Endothelial cell of umbilical vein (primary cell): ENCODE measurements at regions not wholly inside any gene's neighbourhood (a gene's known extent, or its start where the extent isn't known, plus 50 kb on each side); places are given as distances from the start of the nearest gene placed in this dataset.

ENCODE experiments used
- BruUV-seq: library from RNA; stranded (reverse); fragments of 400-500 nt; replicated peaks from 2 replicates; lab custom pipeline; 2021; lab: Mats Ljungman, UMichigan
- CTCF ChIA-PET: fragments of 300-600, 350-600 bp; sonication (Branson Sonifier 250); formaldehyde crosslinking; loops from one replicate; lab custom pipeline; 2021; ENCODE audit warnings: antibody characterized with exemption, inconsistent platforms; lab: Charles Lee
- POLR2A ChIA-PET: fragments of 300-600, 350-600 bp; sonication (Branson Sonifier 250); formaldehyde crosslinking; loops from one replicate; lab custom pipeline; 2021; ENCODE audit warnings: antibody characterized with exemption, inconsistent platforms; lab: Charles Lee
- DNase-seq: peaks from one replicate; pipeline ENCODE4 v3.0.0-alpha.2; 2011; ENCODE audit warnings: low read depth, low spot score
- FAIRE-seq: peaks from 2 replicates; lab custom pipeline; 2011; peaks lifted over from hg19 to GRCh38; lab: Jason Lieb, UNC
- H2AFZ ChIP-seq: 2 replicates; pipeline ENCODE4 v1.6.0; 2012; ENCODE audit warnings: low read depth, low read length, control low read depth, inconsistent platforms
- H3K27ac ChIP-seq: 2 replicates; pipeline ENCODE4 v1.5.1; 2011; ENCODE audit warnings: low read depth, mild to moderate bottlenecking, control low read depth, low read length, moderate library complexity; ENCODE audit not compliant: insufficient read depth
- H3K27me3 ChIP-seq, 2 experiments: 2 replicates each; pipeline versions ENCODE4 v1.6.0 to v1.6.1; 2011; ENCODE audit warnings: low read length in 2 of 2, mixed read lengths in 1 of 2; ENCODE audit not compliant: control insufficient read depth in 2 of 2, insufficient read depth in 2 of 2
- H3K36me3 ChIP-seq, 2 experiments: 2 replicates in 1 of 2; 3 replicates in 1 of 2; pipeline ENCODE4 v1.5.1; 2011; ENCODE audit warnings: low read length in 2 of 2, mild to moderate bottlenecking in 1 of 2, moderate library complexity in 1 of 2; ENCODE audit not compliant: control insufficient read depth in 2 of 2, insufficient read depth in 2 of 2; ENCODE audit errors: extremely low read depth in 1 of 2
- H3K4me1 ChIP-seq: 3 replicates; pipeline ENCODE4 v1.5.1; 2011; ENCODE audit warnings: mild to moderate bottlenecking, low read length; ENCODE audit not compliant: control insufficient read depth, insufficient read depth; ENCODE audit errors: extremely low read depth
- H3K4me2 ChIP-seq: 2 replicates; pipeline ENCODE4 v1.6.1; 2011; ENCODE audit warnings: low read length, control low read depth, mixed read lengths; ENCODE audit not compliant: insufficient read depth
- H3K4me3 ChIP-seq, 3 experiments: fragments of 200-600 bp in 1 of 3; sonication (generic), shearing (Covaris generic) in 1 of 3; replicated peaks in 1 of 3; 2 replicates each; pipeline ENCODE4 v1.5.1; 2011 to 2016; ENCODE audit warnings: control low read depth in 3 of 3, low read length in 3 of 3, mild to moderate bottlenecking in 2 of 3, inconsistent platforms in 1 of 3, low read depth in 1 of 3, moderate library complexity in 1 of 3; ENCODE audit not compliant: insufficient read depth in 1 of 3
- H3K79me2 ChIP-seq: 2 replicates; pipeline ENCODE4 v1.6.0; 2012; ENCODE audit warnings: low read length, inconsistent platforms; ENCODE audit not compliant: control insufficient read depth, insufficient read depth
- H3K9ac ChIP-seq: replicated peaks from 2 replicates; pipeline ENCODE3; 2011; ENCODE audit warnings: low read length, control low read depth; ENCODE audit not compliant: insufficient read depth; ENCODE audit errors: extremely low read depth
- H3K9me1 ChIP-seq: replicated peaks from 3 replicates; pipeline ENCODE4 v1.6.0; 2011; ENCODE audit warnings: mild to moderate bottlenecking, low read length; ENCODE audit not compliant: control insufficient read depth, insufficient read depth; ENCODE audit errors: extremely low read depth
- H3K9me3 ChIP-seq: replicated peaks from 2 replicates; pipeline ENCODE4 v1.5.1; 2012; ENCODE audit warnings: low read length, inconsistent platforms; ENCODE audit not compliant: control insufficient read depth, insufficient read depth
- H4K20me1 ChIP-seq: replicated peaks from 2 replicates; pipeline ENCODE3; 2011; ENCODE audit warnings: mild to moderate bottlenecking, low read length; ENCODE audit not compliant: control insufficient read depth, insufficient read depth; ENCODE audit errors: extremely low read depth
- EZH2 ChIP-seq: IDR thresholded peaks from 2 replicates; pipeline ENCODE4 v1.6.1; 2012; ENCODE audit warnings: borderline replicate concordance, low read depth, mild to moderate bottlenecking, moderate library complexity, low read length, inconsistent platforms; ENCODE audit not compliant: severe bottlenecking
- FOS ChIP-seq: IDR thresholded peaks from 2 replicates; pipeline ENCODE4 v1.6.1; 2011; ENCODE audit warnings: mild to moderate bottlenecking, low read length, moderate library complexity, borderline replicate concordance; ENCODE audit not compliant: insufficient read depth
- GATA2 ChIP-seq: IDR thresholded peaks from 2 replicates; pipeline ENCODE4 v1.7.0; 2011; ENCODE audit warnings: low read depth, mild to moderate bottlenecking, moderate library complexity, mixed read lengths, low read length; ENCODE audit not compliant: insufficient read length, insufficient read depth
- MYC ChIP-seq: IDR thresholded peaks from one replicate; pipeline ENCODE4 v1.6.1; 2011; ENCODE audit warnings: mild to moderate bottlenecking, low read depth, low read length
- dilution Hi-C: fragments of 300-500 bp; cut with MboI; formaldehyde crosslinking; loops from one replicate; pipeline ENCODE4 v1.15.0; 2019; ENCODE audit warnings: low sequenced_read_pairs; ENCODE audit not compliant: extremely low pct_ligation_motif_present
- intact Hi-C: fragments of 100-400 bp; cut with micrococcal nuclease; formaldehyde crosslinking; loops from one replicate; pipeline ENCODE4 v1.10.0; 2022
- TF ChIP-seq, protein P1 (sequence below), 2 donors: IDR thresholded peaks; 1 replicate in 1 of 2; 2 replicates in 1 of 2; pipeline ENCODE4 v1.5.1; 2011; ENCODE audit warnings: low read length in 2 of 2, mild to moderate bottlenecking in 2 of 2, moderate library complexity in 2 of 2, control low read depth in 1 of 2, inconsistent platforms in 1 of 2, low read depth in 1 of 2; ENCODE audit not compliant: insufficient read depth in 1 of 2; ENCODE audit errors: extremely low read depth in 1 of 2

DNA sequence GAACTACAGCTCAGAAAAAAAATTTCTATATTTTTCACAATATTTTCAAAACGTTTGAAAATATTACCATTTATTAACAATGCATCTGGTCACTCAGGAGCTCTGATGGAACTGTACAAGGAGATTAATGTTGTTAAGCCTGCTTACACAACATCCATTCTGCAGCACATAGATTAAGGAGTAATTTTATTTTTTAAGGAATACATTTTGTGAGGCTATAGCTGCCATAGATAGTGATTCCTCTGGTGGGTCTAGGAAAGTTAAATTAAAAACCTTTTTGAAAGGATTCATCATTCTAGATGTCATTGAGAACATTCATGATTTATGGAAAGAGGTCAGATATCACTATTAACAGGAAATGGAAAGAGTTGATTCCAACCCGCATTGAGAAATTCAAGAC, 196.9 kb downstream of the C3orf38 start:
- BruUV-seq: no TSS peak
- POLR2A ChIA-PET: no interaction called here
- Histone ChIP-seq H3K9ac (no peak overlapping the region), H3K4me2 (no peak overlapping the region), H3K4me3 (no peak overlapping the region), H3K9me1 (no peaks in the 10 kb centered on the region), H3K4me1 (no peaks in the 10 kb centered on the region), H3K27ac (no peak overlapping the region), H3K36me3 (no peaks in the 10 kb centered on the region), H4K20me1 (no peaks in the 10 kb centered on the region), H2AFZ (no peak overlapping the region), H3K79me2 (no peaks in the 10 kb centered on the region), H3K9me3 (no peaks in the 10 kb centered on the region), H3K27me3 (no peaks in the 10 kb centered on the region)
- dilution Hi-C loops: no loop called here
- intact Hi-C loops: no loop called here
- DNase-seq (no peak), FAIRE-seq (no peak)
- TF ChIP-seq EZH2 (no peak), GATA2 (no peak), MYC (no peak)
- TF ChIP-seq, protein P1, sequence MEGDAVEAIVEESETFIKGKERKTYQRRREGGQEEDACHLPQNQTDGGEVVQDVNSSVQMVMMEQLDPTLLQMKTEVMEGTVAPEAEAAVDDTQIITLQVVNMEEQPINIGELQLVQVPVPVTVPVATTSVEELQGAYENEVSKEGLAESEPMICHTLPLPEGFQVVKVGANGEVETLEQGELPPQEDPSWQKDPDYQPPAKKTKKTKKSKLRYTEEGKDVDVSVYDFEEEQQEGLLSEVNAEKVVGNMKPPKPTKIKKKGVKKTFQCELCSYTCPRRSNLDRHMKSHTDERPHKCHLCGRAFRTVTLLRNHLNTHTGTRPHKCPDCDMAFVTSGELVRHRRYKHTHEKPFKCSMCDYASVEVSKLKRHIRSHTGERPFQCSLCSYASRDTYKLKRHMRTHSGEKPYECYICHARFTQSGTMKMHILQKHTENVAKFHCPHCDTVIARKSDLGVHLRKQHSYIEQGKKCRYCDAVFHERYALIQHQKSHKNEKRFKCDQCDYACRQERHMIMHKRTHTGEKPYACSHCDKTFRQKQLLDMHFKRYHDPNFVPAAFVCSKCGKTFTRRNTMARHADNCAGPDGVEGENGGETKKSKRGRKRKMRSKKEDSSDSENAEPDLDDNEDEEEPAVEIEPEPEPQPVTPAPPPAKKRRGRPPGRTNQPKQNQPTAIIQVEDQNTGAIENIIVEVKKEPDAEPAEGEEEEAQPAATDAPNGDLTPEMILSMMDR (IDR thresholded peaks at IDR 0.05; ENCODE audit: extremely low read depth in 1 of 2, insufficient read depth in 1 of 2, low read depth in 1 of 2, low read length in 2 of 2): no peak
- CTCF ChIA-PET: no interaction called here

DNA sequence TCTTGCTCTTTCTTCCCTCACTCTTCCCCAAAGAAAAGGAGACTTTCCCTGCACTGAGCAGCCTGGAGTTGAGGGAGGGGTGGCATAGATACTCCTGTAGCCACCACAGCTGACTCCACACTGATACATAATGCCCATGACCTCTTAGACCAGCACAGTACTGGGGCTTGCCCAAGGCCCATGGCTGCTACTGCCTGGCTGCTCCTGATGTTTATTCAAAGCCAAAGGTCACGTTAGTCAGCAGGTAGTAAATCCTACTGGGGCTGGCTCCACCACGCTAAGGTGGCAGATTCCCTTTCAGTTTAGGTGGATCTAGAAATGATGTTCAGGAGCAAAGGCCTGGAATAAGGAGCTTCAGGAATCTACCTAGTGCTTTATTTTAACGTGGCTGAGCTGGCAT, 212.7 kb downstream of the C3orf38 start:
- no TSS peak for BruUV-seq
- no peaks in the 10 kb centered on the region for H3K27me3 ChIP-seq
- H3K27ac ChIP-seq: no peak overlapping the region
- no peak for TF ChIP-seq FOS
- no peak overlapping the region for H2AFZ ChIP-seq
- H3K79me2 ChIP-seq: no peaks in the 10 kb centered on the region
- intact Hi-C loops: no loop called here
- H3K4me3 ChIP-seq: no peak overlapping the region
- H3K4me1 ChIP-seq: no peaks in the 10 kb centered on the region
- DNase-seq (no peak), FAIRE-seq (no peak)
- no peaks in the 10 kb centered on the region for H3K9me1 ChIP-seq
- CTCF ChIA-PET: no interaction called here
- H3K4me2 ChIP-seq: no peak overlapping the region
- dilution Hi-C loops: no loop called here
- H3K9me3 ChIP-seq: peaks cover 4% of the 10 kb centered on the region
- H3K9ac ChIP-seq: no peak overlapping the region
- no peaks in the 10 kb centered on the region for H4K20me1 ChIP-seq
- POLR2A ChIA-PET: no interaction called here
- H3K36me3 ChIP-seq: no peaks in the 10 kb centered on the region
